IPS DF 4.7 (cell line): ENCODE measurements at regions not wholly inside any gene's neighbourhood (a gene's known extent, or its start where the extent isn't known, plus 50 kb on each side); places are given as distances from the start of the nearest gene placed in this dataset.
"Not testable (repeated sequence)": the region's sequence is repeated elsewhere in the genome, so short reads cannot be mapped to it uniquely, and the experiment has no call there.

Experiments
- DNase-seq: peaks from one replicate; pipeline ENCODE4 v3.0.0-alpha.2; 2013; ENCODE audit warnings: low spot score; ENCODE audit errors: extremely low read depth

DNA sequence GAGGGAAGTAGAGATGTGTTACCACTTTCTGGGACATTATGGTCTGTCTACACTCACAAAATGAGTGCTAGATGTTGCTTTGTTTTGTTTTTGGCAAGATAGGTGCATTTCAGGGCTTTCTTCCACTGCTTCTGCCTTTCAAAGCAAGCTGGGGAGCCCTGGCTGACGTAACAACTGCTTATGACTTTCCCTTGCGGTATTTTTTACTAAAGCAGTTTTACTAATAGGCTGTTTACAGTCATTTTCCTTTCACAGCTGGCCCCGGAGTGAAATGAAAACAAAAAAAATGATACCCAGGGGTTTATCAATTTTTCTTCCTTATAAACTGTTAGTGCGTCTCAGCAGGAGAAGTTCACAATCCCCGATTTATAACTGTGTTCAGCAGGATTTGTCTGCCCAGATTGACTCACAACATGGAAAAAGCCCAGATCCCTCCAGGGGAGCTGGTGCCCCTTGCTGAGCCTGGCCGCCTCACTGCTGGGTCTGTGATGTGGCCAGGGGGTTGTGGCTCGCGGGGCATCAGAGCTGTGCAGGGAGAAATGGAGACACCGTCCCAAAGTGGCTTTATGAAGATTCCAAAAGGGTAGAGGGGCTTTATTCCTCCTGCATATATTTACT is 184.4 kb upstream of the HS3ST3A1 start:
- no peak for DNase-seq

DNA sequence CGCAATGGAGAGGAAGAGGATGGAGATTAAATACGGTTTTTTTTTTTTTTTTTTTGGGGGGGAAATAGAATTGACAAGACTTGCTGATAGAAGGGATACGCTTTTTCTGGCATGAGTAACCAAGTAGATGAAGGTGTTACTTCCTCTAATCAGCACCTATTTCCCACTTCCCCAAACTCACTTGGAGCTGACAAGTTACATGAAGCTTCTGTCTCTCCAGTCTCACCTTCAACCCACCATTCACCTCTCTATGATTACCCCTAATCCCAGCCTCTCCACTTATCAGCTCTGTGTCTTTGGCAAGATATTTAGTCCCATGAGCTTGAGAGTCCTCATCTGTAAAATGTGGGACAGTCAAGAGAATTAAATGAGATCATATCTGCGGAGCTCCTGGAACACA is 185.9 kb upstream of the HS3ST3A1 start:
- DNase-seq: no peak

DNA sequence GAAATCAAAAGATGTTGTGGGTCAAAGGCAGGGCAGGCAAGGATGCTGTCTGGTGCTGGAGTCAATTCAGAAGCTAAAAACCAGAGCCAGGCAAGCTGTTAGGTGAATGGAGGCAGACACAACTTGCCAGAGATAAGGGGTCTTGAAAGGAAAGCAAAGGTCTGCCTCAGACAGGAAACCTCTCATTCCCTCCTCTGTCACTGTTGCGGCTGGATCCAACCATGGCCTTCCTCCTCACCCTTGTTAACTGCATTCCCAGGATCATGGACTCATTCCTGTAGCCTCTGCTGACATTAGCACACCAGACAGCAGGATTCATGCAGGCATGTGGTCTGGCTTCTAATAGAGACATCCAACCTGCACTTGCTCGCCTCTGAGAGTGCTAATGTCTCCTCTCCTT is 186.7 kb upstream of the HS3ST3A1 start:
- no peak for DNase-seq

DNA sequence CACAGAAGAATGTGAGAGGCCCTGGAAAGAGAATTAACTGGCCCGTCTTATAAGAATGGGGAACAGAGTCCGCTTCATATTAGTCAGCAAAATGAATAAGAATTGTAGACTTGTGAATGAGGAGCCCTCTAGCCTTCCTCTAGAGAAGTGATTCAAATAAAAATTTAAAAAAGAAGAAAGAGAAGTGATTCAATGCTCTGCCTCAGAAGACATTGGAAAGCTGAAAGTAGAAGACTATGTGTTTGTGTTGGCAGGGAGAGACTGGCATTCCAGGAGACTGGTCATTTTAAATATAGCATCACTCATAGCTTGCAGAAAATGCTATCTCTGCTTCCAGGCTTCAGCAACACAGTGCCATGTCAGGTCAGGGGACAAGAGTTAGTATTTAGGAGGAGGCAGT is 190.6 kb upstream of the HS3ST3A1 start:
- DNase-seq: no peak

DNA sequence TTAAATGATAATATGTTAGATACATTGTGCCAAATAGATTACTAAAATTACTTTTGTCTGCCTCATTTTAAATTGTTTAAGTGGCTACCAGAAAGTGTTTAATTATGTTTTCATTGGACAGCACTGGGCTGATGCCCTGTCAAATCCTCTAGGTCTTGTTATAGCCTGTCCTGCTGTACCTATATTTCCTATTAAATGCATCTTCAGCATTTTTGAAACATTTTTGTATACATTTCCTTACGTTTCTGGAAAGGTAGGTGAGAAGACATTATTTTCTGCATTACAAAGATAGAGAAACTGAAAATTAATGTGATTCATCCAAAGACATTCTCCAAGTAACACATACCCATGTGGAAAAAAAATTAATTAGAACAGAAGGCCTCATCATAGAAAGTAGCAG is 192.2 kb upstream of the HS3ST3A1 start:
- no peak for DNase-seq

DNA sequence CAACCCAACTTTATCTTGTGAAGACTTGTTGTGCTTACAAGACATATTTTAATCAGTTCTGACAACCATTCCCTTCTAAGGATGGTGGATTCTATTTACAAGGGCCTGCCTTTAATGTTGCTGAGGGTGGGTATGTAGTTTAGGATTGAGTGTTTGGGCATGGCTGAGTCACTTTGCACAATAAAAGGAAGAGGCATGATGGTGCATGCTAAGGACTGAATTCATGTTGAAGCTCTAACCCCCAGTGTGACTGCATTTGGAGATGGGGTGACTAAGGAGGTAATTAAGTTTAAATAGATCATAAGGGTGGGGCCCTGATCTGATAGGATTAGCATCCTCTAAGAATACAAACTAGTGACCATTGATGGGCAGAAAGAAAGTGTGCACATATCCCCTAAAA is 196.1 kb upstream of the HS3ST3A1 start:
- no peak for DNase-seq

DNA sequence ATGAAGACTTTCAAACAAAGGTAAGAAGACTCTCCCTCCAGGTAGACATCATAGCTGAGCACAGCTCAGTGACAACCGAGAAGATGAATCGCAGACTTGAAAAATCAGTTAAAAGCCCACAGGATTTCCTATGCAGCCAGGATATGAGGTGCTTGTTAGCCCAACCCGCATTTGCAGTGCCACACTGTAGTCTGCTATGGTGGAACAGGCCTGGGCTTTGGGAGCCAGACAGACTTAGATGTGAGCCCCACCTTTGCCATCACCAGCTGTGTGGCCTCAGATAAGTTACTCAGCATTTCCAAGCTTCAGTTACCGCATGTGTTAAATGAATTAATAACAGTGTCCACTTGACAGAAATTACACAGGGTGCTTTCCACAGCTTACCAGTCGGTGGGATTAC is 204.4 kb upstream of the HS3ST3A1 start:
- no peak for DNase-seq

DNA sequence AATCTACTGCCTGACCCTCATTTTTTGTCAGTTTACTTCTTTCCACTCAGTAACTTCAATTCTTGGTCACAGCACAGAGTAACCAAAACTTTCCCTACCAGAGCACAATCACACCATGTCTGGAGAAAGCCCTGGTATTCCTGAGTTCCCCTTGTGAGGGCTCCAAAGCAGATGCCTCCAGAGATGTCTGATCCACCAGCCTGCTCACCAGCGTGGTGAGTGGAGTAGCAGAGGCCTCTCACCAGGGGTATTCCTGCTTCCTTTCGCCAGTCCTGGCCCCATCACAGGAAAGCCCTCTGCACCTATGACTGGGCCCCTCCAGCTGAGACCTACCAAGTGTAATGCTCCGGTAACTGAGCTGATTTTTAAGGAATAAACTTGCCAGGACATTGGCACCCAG is 205.4 kb upstream of the HS3ST3A1 start:
- no peak for DNase-seq

DNA sequence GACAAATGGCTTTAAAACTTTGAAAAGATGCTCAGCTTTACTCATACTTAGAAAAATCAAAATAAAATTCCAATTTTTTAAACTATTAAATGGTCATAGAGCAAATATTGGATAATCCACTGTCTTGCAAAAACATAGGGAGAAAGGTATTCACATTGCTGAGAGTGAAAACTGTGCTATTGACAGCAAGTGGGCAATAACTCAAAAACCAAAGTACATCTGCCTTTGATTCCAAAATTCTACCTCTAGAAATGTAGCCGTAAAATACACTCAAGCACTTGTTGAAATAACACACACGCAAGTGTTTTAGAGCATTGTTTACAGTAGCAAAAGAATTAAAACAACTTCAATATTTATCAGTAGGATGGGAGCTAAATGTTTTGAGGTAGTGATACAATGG is 210.6 kb upstream of the HS3ST3A1 start:
- DNase-seq: no peak

DNA sequence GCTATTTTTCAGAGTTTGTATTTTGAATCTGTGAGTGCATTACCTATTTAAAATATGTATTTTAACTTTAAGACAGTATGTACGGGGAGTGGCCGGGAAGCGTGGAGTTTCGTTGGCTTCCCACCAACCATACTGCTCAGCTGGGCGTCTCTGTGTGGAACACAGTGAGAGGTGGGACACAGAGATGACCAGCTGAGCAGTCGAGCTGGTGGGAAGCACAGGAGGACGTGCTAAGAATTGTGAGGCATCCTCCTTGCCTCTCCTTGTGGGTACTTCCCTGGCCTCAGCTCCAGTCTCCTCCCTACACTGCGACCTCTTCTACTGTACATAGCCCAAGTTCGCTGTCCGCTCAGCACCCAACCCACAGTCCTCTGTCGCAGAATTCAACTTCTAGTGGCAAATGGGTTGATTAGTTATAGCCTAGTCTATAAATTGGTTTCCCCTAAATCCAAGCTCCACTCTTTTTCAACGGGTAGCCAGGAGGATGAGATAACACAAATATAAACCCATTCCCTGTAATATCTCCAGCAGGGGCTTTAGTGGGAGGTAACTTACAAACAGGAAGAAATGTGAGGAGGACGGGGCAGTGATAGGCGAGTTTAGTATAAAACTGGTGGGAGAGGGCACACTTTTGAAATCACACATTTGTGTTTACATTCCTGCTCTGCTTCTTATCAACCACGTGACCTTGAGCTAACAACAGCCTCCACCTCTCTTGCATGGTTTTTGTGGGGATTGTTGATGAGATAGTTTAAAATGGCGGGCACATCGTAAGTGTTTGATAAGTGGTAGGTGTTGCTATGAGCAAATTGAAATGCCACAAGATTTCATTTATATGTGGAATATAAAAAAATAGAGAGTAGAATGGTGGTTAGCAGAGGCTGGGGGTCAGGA is 211.9 kb upstream of the HS3ST3A1 start:
- DNase-seq: no peak

DNA sequence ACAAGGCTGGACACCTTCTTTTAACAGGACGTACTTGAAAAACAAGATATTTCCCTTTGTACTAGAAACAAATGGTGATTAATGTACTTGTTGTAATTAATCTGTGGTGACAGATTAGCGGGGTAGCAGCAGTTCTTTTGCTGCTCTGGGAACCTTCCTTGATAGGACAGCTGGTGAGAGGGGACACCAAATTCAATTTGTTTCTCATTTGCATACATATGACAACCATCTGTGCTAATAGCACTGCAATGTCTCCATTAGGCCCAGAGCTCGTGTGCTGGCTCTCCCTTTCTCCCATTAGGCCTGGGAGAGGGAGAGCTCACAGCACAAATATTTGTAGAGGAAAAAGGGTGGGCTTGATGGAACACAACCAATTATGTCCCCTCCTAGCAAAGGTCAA is 221.0 kb upstream of the HS3ST3A1 start:
- DNase-seq: no peak

DNA sequence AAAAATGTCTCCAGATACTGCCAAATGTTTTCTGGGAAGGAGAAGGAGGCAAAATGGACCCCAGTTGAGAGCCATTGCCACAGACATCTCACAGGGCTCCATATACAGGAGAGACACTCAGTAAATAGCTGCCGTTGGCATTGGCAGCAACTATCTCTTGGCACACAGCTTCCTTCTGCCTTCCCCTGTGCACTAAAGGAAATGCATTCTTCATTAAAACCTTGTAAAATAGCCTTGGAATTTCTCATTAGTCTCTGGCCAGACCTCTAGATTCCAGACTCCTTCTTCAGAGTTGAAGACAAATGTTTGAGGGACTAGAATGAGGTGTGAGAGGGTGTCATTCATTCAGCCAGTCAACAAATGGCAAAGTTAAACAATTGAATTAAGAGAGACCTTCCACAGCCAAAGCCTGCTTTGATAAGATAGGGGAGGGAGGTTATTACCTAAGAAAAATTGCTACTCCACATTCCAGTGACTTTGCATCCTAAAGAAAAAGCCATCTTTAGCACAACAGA is 223.9 kb upstream of the HS3ST3A1 start:
- no peak for DNase-seq

DNA sequence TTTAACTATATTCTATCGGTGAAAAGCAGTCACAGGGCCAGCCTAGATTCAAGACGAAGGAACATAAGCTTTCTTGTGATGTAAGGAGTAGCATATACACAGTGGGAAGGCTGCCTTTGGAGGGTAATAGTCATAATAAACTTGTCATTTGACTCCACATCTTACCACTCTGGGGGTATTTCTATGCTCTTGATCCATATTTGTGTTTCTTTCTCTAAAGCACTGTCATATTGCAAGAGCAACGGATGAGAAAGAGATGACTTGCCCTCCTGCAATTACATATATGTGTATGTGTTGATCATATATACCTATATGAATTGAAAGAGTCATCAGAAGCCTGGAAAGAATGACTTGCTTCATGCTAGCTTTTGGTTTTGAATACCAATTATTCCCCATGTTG is 225.4 kb upstream of the HS3ST3A1 start:
- DNase-seq: no peak

DNA sequence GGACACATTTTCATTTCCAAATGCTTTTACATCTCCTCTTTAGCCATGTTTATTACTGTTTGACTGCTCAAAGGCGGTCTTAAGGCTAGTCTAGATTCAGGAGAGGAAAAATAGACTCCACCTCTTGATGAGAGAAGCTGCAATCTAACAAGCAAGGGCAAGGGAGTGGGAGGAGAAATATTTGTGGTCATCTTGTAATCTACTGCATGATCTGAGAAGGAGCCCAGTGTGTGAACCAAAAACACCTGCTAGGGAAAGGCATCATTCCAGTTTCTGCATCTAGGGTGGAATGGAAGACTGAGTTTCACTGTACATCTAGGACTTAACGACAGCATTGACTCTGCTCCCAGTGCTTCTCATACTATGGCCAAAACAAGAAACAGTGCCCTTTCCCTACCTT is 232.2 kb upstream of the HS3ST3A1 start:
- no peak for DNase-seq

DNA sequence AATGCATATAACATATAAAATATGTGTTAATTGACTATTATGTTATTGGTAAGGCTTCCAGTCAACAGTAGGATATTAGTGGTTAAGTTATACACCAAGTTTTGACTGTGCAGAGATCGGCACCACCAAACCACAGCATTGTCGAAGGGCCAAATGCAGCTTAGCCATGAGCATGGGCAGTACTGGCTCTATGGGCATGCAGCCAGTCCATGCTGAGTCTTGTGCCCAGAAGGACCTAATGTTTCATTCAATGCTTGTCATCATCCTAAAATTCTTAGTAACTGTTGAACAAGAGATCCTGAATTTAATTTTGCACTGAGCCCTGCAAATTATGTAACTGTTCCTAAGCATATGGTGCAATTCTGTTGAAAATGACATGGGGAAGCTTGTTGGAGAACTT is 233.4 kb upstream of the HS3ST3A1 start:
- DNase-seq: no peak

DNA sequence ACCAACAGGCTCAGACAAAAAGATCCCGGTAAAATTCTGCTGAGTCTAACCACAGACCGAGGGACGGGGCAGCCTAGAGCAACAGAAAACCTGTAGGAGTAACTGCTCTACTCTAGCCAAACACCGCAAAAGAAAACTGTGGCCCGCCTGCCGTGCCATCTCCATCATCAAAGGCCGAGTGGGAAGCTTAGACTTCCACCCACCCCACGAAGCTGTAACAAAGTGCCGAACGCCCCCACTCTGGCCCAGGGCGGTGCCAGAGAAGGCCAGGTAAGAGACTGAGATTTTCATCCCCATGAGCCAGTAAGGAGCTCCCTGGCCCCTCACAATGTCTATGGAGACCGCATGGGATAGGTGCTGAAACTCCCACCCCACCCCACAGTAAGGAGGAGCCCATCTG is 231.9 kb upstream of the COX10 start:
- DNase-seq: no peak

DNA sequence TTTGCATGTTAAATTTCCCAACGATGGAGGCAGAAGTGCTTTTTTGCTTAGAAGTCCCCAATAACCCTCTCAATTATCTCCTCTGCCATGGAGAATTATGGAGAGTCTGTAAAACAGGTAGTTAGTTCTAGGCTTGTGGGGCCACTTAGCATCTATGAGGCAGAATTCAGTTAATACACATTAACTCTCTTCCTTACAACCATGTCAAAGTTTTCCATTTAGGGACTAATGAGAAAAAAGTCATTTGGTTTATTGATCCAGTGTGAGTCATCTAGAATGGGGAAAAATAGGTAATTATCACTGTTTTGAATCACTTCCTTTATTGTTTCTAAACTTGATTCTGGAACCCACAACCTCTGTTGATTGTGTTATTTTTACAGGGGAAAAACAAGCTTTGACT is 229.1 kb upstream of the COX10 start:
- no peak for DNase-seq

DNA sequence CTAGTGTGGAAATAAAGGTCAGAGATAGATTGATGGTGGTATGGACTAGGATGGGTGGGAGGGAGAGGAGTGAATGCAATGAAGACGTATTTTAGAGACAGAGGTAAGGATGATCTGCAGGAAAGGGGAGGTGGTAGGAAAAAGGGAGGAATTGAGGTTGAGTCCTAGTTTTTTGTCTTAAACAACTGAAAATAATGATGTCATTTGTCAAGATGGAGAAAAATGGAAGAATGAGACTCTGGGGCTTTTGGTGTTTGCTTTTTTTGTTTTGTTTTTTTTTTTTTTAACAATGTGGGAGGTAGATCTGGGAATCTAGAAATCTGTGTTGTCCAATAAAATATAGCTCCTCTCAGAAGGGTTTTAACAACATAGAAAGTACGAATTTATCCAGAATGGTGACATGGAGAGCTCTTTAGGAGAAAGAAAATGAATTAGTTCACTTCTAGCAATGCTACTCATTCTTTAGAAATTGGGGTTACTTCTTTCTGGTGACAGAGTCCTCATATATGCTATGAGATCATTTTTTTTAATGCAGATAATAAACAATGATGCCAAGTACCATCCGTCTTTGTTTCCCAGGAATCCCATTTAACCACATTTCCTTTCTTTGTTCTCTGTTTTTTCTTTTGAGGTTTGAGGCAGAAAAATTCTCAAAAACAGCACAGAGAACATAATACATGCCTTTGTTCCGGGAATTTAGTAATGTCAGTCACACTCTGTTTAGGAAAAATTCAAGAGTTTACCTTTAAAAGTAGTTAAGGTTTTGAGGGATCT is 225.3 kb upstream of the COX10 start:
- no peak for DNase-seq

DNA sequence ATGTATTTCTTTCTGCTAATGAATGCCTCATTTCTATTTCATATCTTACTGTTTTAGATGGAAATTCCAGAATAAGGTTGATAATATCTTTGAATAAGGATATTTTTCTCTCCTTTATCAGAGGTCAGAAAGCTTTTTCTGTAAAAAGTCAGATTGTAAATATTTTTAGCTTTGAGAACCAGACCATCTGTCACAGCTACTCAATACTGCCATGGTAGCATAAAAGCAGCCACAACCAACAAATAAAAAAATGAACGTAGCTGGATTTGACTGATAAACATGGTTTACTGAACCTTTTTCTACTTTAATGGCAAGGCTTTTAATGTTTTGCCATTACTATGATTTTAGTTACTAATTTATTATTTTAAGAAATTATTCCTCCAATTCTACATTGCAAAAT is 217.4 kb upstream of the COX10 start:
- DNase-seq: no peak

DNA sequence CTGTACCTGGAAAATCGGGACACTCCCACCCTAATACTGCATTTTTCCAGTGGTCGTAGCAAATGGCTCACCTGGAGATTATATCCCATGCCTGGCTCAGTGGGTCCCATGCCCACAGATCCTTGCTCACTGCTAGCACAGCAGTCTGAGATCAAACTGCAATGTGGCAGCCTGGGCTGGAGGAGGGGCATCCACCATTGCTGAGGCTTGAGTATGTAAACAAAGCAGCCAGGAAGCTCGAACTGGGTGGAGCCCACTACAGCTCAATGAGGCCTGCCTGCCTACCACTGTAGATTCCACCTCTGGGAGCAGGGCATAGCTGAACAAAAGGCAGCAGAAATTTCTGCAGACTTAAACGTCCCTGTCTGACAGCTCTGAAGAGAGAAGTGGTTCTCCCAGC is 213.6 kb upstream of the COX10 start:
- not testable (repeated sequence) for DNase-seq

DNA sequence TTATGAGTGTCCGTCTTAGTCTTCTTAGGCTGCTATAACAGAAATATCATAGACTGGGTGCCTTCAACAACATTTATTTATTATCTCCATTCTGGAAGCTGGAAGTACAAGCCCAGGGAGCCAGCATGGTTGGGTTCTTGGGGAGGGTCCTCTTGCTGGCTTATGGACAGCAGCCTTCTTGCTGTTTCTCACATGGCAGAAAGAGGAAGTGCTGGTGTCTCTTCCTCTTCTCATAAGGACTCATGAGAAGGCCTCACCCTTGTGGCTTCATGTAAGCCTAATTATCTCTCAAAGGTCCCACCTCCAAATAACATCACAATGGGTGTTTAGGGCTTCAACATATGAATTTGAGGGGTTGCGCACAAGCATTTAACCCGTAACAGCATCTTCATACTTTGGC is 207.0 kb upstream of the COX10 start:
- DNase-seq: no peak

DNA sequence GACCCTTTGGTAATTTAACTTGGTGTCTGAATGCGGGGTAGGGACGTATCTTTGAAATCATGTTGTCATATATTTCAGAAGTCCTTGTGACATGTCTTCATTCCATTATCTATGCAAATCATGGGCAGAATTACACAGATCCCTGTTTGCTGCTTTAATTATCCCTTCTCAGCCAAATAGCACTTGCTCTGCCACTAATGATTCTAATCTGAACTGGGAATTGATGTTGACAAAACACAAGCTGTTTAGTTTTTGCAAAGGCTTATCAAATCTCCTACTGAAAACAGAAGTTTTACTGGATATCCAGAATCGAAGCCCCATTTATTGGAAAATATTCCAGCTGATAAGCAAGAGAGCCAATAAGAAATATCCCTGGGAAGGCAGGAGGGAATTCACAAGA is 205.9 kb upstream of the COX10 start:
- DNase-seq: no peak
